H1 (cell line): ENCODE measurements at regions not wholly inside any gene's neighbourhood (a gene's known extent, or its start where the extent isn't known, plus 50 kb on each side); places are given as distances from the start of the nearest gene placed in this dataset.

Experiments used
- CTCF ChIA-PET: fragments of 300-600 bp; sonication (Branson Sonifier 250); formaldehyde crosslinking; loops from one replicate; lab custom pipeline; 2021; ENCODE audit not compliant: partially characterized antibody; lab: Charles Lee
- POLR2A ChIA-PET: fragments of 300-600 bp; sonication (Branson Sonifier 250); formaldehyde crosslinking; loops from one replicate; lab custom pipeline; 2021; ENCODE audit warnings: inconsistent platforms; ENCODE audit not compliant: partially characterized antibody; lab: Charles Lee
- DNase-seq, 2 experiments: peaks; one replicate each; pipeline versions ENCODE4 v3.0.0 to v3.0.0-alpha.2; 2010 to 2022; ENCODE audit warnings: low spot score in 2 of 2, low read depth in 1 of 2, mixed read lengths in 1 of 2
- FAIRE-seq: peaks from 2 replicates; lab custom pipeline; 2011; peaks lifted over from hg19 to GRCh38; lab: Jason Lieb, UNC
- H2AFZ ChIP-seq: 2 replicates; pipeline ENCODE4 v1.8.1; 2012; ENCODE audit warnings: low read length, inconsistent platforms
- H2AK5ac ChIP-seq: 2 replicates; pipeline ENCODE4 v1.6.1; 2013; ENCODE audit warnings: low read depth, low read length
- H2BK120ac ChIP-seq: replicated peaks from 2 replicates; pipeline ENCODE3; 2013; ENCODE audit warnings: low read depth, low read length, inconsistent platforms
- H2BK12ac ChIP-seq: 2 replicates; pipeline ENCODE4 v1.6.1; 2013; ENCODE audit warnings: low read depth, low read length
- H2BK15ac ChIP-seq: 2 replicates; pipeline ENCODE4 v1.6.1; 2013; ENCODE audit warnings: low read length
- H2BK20ac ChIP-seq: 2 replicates; pipeline ENCODE4 v1.6.1; 2013; ENCODE audit warnings: low read length
- H2BK5ac ChIP-seq: 2 replicates; pipeline ENCODE4 v1.6.1; 2013; ENCODE audit warnings: low read depth, low read length
- H3K14ac ChIP-seq: 2 replicates; pipeline ENCODE4 v1.6.1; 2013; ENCODE audit warnings: inconsistent platforms; ENCODE audit not compliant: insufficient read length
- H3K18ac ChIP-seq: 2 replicates; pipeline ENCODE4 v1.6.1; 2013; ENCODE audit warnings: low read length; ENCODE audit errors: extremely low read depth
- H3K23ac ChIP-seq: 2 replicates; pipeline ENCODE4 v1.6.1; 2013; ENCODE audit warnings: inconsistent platforms; ENCODE audit not compliant: insufficient read length
- H3K23me2 ChIP-seq: 2 replicates; pipeline ENCODE4 v1.6.1; 2013; ENCODE audit warnings: low read depth, low read length
- H3K27ac ChIP-seq: 2 replicates; pipeline ENCODE4 v1.6.1; 2011; ENCODE audit warnings: low read depth, low read length, inconsistent platforms
- H3K27me3 ChIP-seq, 4 experiments: replicated peaks in 1 of 4; 1 replicate in 1 of 4; 2 replicates in 3 of 4; pipeline versions ENCODE4 v1.6.1 to v1.8.1; 2011 to 2013; ENCODE audit warnings: low read length in 3 of 4, mild to moderate bottlenecking in 3 of 4, inconsistent platforms in 2 of 4, mixed read lengths in 2 of 4, moderate library complexity in 1 of 4; ENCODE audit not compliant: control insufficient read depth in 3 of 4, insufficient read depth in 3 of 4; ENCODE audit errors: extremely low read depth in 1 of 4
- H3K36me3 ChIP-seq, 4 experiments: 2 replicates each; pipeline versions ENCODE4 v1.6.1 to v1.8.1; 2011 to 2013; ENCODE audit warnings: mild to moderate bottlenecking in 4 of 4, low read length in 3 of 4, moderate library complexity in 2 of 4, control low read depth in 1 of 4, inconsistent platforms in 1 of 4; ENCODE audit not compliant: insufficient read depth in 4 of 4, control insufficient read depth in 2 of 4
- H3K4ac ChIP-seq: replicated peaks from 2 replicates; pipeline ENCODE3; 2013; ENCODE audit warnings: low read length, low read depth, mixed read lengths, inconsistent platforms; ENCODE audit not compliant: insufficient read length
- H3K4me1 ChIP-seq, 4 experiments: replicated peaks in 1 of 4; 1 replicate in 1 of 4; 2 replicates in 3 of 4; pipeline versions ENCODE4 v1.6.1 to v1.8.1; 2011 to 2013; ENCODE audit warnings: low read length in 3 of 4, inconsistent platforms in 2 of 4, mixed read lengths in 1 of 4; ENCODE audit not compliant: insufficient read depth in 4 of 4, control insufficient read depth in 3 of 4
- H3K4me2 ChIP-seq, 2 experiments: 2 replicates each; pipeline versions ENCODE4 v1.6.1 to v1.8.1; 2011 to 2013; ENCODE audit warnings: low read depth in 2 of 2, low read length in 2 of 2, control low read depth in 1 of 2, inconsistent platforms in 1 of 2, mild to moderate bottlenecking in 1 of 2; ENCODE audit not compliant: insufficient read depth in 1 of 2
- H3K4me3 ChIP-seq, 4 experiments: fragments of 200-600, 300-600 bp in 1 of 4; sonication (generic), shearing (Covaris generic), sonication (Bioruptor Twin) in 1 of 4; 2 replicates each; pipeline versions ENCODE4 v1.5.1 to v1.8.1; 2011 to 2016; ENCODE audit warnings: low read length in 4 of 4, low read depth in 3 of 4, control low read depth in 2 of 4, inconsistent platforms in 2 of 4, mild to moderate bottlenecking in 2 of 4, mixed read lengths in 1 of 4, moderate library complexity in 1 of 4; ENCODE audit not compliant: insufficient read depth in 2 of 4; ENCODE audit errors: extremely low read depth in 1 of 4
- H3K56ac ChIP-seq: replicated peaks from 2 replicates; pipeline ENCODE3; 2013; ENCODE audit warnings: low read depth, mild to moderate bottlenecking, mixed read lengths, low read length, inconsistent platforms; ENCODE audit not compliant: insufficient read length
- H3K79me1 ChIP-seq: 2 replicates; pipeline ENCODE4 v1.6.1; 2013; ENCODE audit warnings: low read depth, low read length, control low read depth
- H3K79me2 ChIP-seq, 2 experiments: 2 replicates each; pipeline versions ENCODE4 v1.6.1 to v1.8.1; 2012 to 2013; ENCODE audit warnings: low read length in 2 of 2, mild to moderate bottlenecking in 2 of 2, inconsistent platforms in 1 of 2; ENCODE audit not compliant: insufficient read depth in 2 of 2, control insufficient read depth in 1 of 2
- H3K9ac ChIP-seq, 4 experiments: replicated peaks in 1 of 4; 1 replicate in 1 of 4; 2 replicates in 3 of 4; pipeline versions ENCODE4 v1.6.1 to v1.8.1; 2011 to 2013; ENCODE audit warnings: low read depth in 3 of 4, low read length in 3 of 4, control low read depth in 2 of 4, mild to moderate bottlenecking in 2 of 4, moderate library complexity in 2 of 4, inconsistent platforms in 1 of 4; ENCODE audit errors: extremely low read depth in 1 of 4
- H3K9me3 ChIP-seq, 2 experiments: 2 replicates each; pipeline versions ENCODE4 v1.6.1 to v1.8.1; 2012 to 2013; ENCODE audit warnings: mild to moderate bottlenecking in 2 of 2, moderate library complexity in 2 of 2, control low read depth in 1 of 2, inconsistent platforms in 1 of 2, low read depth in 1 of 2, low read length in 1 of 2, mixed read lengths in 1 of 2; ENCODE audit not compliant: insufficient read depth in 2 of 2
- H4K20me1 ChIP-seq, 2 experiments: replicated peaks in 1 of 2; 2 replicates each; pipeline versions ENCODE3 to v1.8.1; 2011 to 2013; ENCODE audit warnings: inconsistent platforms in 2 of 2, low read length in 2 of 2, mild to moderate bottlenecking in 1 of 2; ENCODE audit not compliant: insufficient read depth in 2 of 2, control insufficient read depth in 1 of 2
- H4K5ac ChIP-seq: 2 replicates; pipeline ENCODE4 v1.6.1; 2013; ENCODE audit warnings: low read length, low read depth, mixed read lengths, inconsistent platforms; ENCODE audit not compliant: insufficient read length
- H4K8ac ChIP-seq: 2 replicates; pipeline ENCODE4 v1.8.0; 2013; ENCODE audit warnings: mild to moderate bottlenecking, moderate library complexity, low read length, inconsistent platforms; ENCODE audit not compliant: insufficient read depth; ENCODE audit errors: extremely low read depth
- H4K91ac ChIP-seq: replicated peaks from 2 replicates; pipeline ENCODE3; 2013; ENCODE audit warnings: low read length, mixed read lengths, inconsistent platforms; ENCODE audit not compliant: insufficient read length
- BRCA1 ChIP-seq: IDR thresholded peaks from 2 replicates; pipeline ENCODE4 v1.6.1; 2012; ENCODE audit warnings: low read depth, low read length, improper control_type of control experiment
- EZH2 ChIP-seq: fragments of 200-600 bp; sonication (generic); IDR thresholded peaks from 2 replicates; pipeline ENCODE4 v1.7.1; 2012; ENCODE audit warnings: low read depth, mild to moderate bottlenecking, moderate library complexity, low read length, inconsistent platforms; ENCODE audit not compliant: severe bottlenecking
- KDM5A ChIP-seq: fragments of 200-600 bp; IDR thresholded peaks from 2 replicates; pipeline ENCODE4 v1.7.1; 2012; ENCODE audit warnings: mild to moderate bottlenecking, low read length, inconsistent platforms, mixed read lengths
- PHF8 ChIP-seq: fragments of 200-600 bp; sonication (generic); conservative IDR thresholded peaks from 2 replicates; pipeline ENCODE4 v1.7.1; 2012; ENCODE audit warnings: low read depth, mild to moderate bottlenecking, inconsistent platforms, low read length, moderate library complexity
- RFX5 ChIP-seq: IDR thresholded peaks from 2 replicates; pipeline ENCODE4 v1.6.1; 2011; ENCODE audit warnings: low read depth, low read length, improper control_type of control experiment, borderline replicate concordance
- SIX5 ChIP-seq: IDR thresholded peaks from 2 replicates; pipeline ENCODE4 v1.6.1; 2011; ENCODE audit warnings: mild to moderate bottlenecking, low read depth, low read length
- WGBS, 2 experiments: shearing (Covaris generic) in 1 of 2; methylation state at CpG; one replicate each; pipeline versions ENCODE4 v1.1.6 to v1.1.7; 2013 to 2015; ENCODE audit warnings: low lambda C conversion rate in 2 of 2, mixed read lengths in 2 of 2, inconsistent platforms in 1 of 2, low coverage in 1 of 2, missing lambda C conversion rate in 1 of 2; ENCODE audit not compliant: insufficient replicate concordance in 2 of 2, insufficient coverage in 1 of 2, insufficient read length in 1 of 2; ENCODE audit errors: extremely low coverage in 1 of 2, missing lambda C conversion rate in 1 of 2; 5-methylcytosine and 5-hydroxymethylcytosine counted together

GRCh38 chr6:48490658-48491057 lies 379.7 kb upstream of the PTCHD4 start:
- H2BK15ac ChIP-seq, result no peak overlapping the region
- TF ChIP-seq KDM5A (no peak), BRCA1 (no peak), RFX5 (no peak), SIX5 (no peak), EZH2 (no peak), PHF8 (no peak)
- TF ChIP-seq, all 59 proteins: peak for 0
- Histone ChIP-seq H2AK5ac (no peak overlapping the region), H3K4ac (no peak overlapping the region), H4K8ac (no peak overlapping the region), H3K36me3 (no peaks in the 10 kb centered on the region), H3K27ac (no peak overlapping the region), H3K9me3 (no peaks in the 10 kb centered on the region), H3K14ac (no peak overlapping the region), H3K79me2 (no peaks in the 10 kb centered on the region), H3K18ac (no peak overlapping the region), H4K20me1 (no peaks in the 10 kb centered on the region), H3K23ac (no peak overlapping the region), H3K27me3 (no peaks in the 10 kb centered on the region), H4K91ac (no peak overlapping the region), H2BK5ac (no peak overlapping the region), H3K9ac (no peak overlapping the region), H3K79me1 (no peaks in the 10 kb centered on the region), H4K5ac (no peak overlapping the region), H3K4me3 (no peak overlapping the region), H2BK120ac (no peak overlapping the region), H2BK12ac (no peak overlapping the region), H3K23me2 (no peaks in the 10 kb centered on the region; the same call in 1 of the 2 replicates), H2AFZ (no peak overlapping the region), H3K56ac (no peak overlapping the region), H3K4me2 (no peak overlapping the region), H2BK20ac (no peak overlapping the region), H3K4me1 (no peaks in the 10 kb centered on the region)
- POLR2A ChIA-PET, result no interaction called here
- CTCF ChIA-PET, result interaction anchor here (1.1 to 1.5 kb wide), 3 partner anchors 9 to 689 kb away, joined by 3 to 4 read pairs (median 3); no protein-coding TSS in a partner anchor
- FAIRE-seq, result no peak
- no peak for DNase-seq
- WGBS, 2 experiments, result 94% methylated on average over 4 of the region's 4 CpGs; no CpG with 5 or more reads in 1 of the 2 experiments
